Epithelial cell of esophagus (primary cell): ENCODE measurements at regions not wholly inside any gene's neighbourhood (a gene's known extent, or its start where the extent isn't known, plus 50 kb on each side); places are given as distances from the start of the nearest gene placed in this dataset.

Experiments used
- DNase-seq: peaks from one replicate; pipeline ENCODE4 v3.0.0; 2010; ENCODE audit warnings: low read depth
- H3K4me3 ChIP-seq: 2 replicates; pipeline ENCODE4 v1.5.1; 2011; ENCODE audit warnings: mild to moderate bottlenecking, low read length, control low read depth
- CTCF ChIP-seq: IDR thresholded peaks from 2 replicates; pipeline ENCODE4 v1.5.1; 2011; ENCODE audit warnings: low read depth, mild to moderate bottlenecking, low read length, control low read depth, inconsistent platforms; ENCODE audit not compliant: insufficient read depth; ENCODE audit errors: missing control alignments

GRCh38 chr12:115756804-115757203, 520.7 kb downstream of the MED13L start:
- DNase-seq, result no peak
- no peak for TF ChIP-seq CTCF
- no peak overlapping the region for H3K4me3 ChIP-seq

GRCh38 chr12:115756271-115756670, 521.2 kb downstream of the MED13L start:
- H3K4me3 ChIP-seq, result no peak overlapping the region
- TF ChIP-seq CTCF, result no peak
- DNase-seq, result no peak

- H3K4me3 ChIP-seq, result no peak overlapping the region
- TF ChIP-seq CTCF, result no peak
These were observed 521.8 kb downstream of the MED13L start for GRCh38 chr12:115755725-115756085.

GRCh38 chr12:115755061-115755724, 522.3 kb downstream of the MED13L start:
- no peak for TF ChIP-seq CTCF
- no peak overlapping the region for H3K4me3 ChIP-seq
- no peak for DNase-seq

More at GRCh38 chr12:115755725-115756085, 521.8 kb downstream of the MED13L start:
- DNase-seq, result no peak

DNA sequence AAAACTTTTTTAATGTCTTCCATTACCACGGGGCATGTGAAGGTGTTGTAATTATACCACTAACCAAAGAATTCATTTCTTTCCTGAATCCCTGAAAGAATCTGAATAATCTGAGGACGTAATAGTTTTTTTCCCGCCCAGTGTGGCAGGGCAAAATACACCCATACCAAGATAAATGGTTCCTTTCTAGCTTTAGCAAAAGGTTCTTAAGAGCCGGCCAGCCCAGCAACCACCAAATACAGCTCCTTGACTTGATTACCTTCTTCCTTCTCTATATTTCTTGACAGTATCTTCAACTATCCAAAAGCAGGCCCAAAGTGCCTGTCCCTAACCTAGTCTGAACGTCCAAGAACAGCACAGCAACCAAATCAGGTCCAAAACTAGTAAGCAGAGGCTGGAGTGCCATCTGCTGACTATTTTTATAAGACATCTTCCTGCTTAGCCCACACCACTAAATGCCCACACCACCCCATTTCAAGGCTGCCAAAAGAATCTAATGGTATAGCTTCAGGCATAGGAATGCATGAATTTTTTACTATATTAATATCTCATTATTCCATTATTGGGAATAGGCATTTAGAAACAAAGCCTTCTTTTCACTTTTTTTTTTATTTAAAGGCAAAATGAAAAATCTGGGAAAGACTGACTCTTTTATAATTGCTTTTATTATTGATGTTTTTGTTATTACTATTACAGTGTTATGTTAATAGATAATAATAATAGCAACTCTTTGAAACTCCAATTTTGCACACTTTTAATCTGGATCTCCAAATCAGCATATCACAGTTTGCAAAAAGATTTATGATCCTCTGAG, 524.4 kb downstream of the MED13L start:
- DNase-seq, result peak; percentile 68

GRCh38 chr12:115752156-115752555, 525.3 kb downstream of the MED13L start:
- no peak for TF ChIP-seq CTCF
- no peak for DNase-seq
- H3K4me3 ChIP-seq, result no peak overlapping the region

More for the DNA sequence above, 524.4 kb downstream of the MED13L start:
- peak; percentile 68 for TF ChIP-seq CTCF
- H3K4me3 ChIP-seq, result no peak overlapping the region
